ENCODE measurements at regions not wholly inside any gene's neighbourhood (a gene's known extent, or its start where the extent isn't known, plus 50 kb on each side); places are given as distances from the start of the nearest gene placed in this dataset.

GRCh38 chr3:110886222-110886893, 185.3 kb upstream of the NECTIN3 start:
- TF ChIP-seq CREB1 (IDR thresholded peaks at IDR 0.05; ENCODE audit: low read depth): no peak
- no peak for TF ChIP-seq CEBPB (IDR thresholded peaks at IDR 0.05)
- TF ChIP-seq EP300 (IDR thresholded peaks at IDR 0.05; ENCODE audit: borderline replicate concordance): no peak
- TF ChIP-seq TAF1 (IDR thresholded peaks at IDR 0.05; ENCODE audit: low read depth): no peak

All from Ishikawa (cell line).